Progenitor cell of endocrine pancreas (in vitro differentiated cells): ENCODE measurements at regions not wholly inside any gene's neighbourhood (a gene's known extent, or its start where the extent isn't known, plus 50 kb on each side); places are given as distances from the start of the nearest gene placed in this dataset.

Experiments used
- DNase-seq: peaks from one replicate; pipeline ENCODE4 v3.0.0; 2021; ENCODE audit warnings: low spot score; ENCODE audit not compliant: unreplicated experiment
- H3K27ac Mint-ChIP-seq: 2 replicates; pipeline ENCODE4 v1.8.0; 2021; ENCODE audit warnings: mild to moderate bottlenecking, moderate library complexity, mixed read lengths
- H3K27me3 Mint-ChIP-seq: 2 replicates; pipeline ENCODE4 v1.8.0; 2021; ENCODE audit warnings: mixed read lengths
- H3K36me3 Mint-ChIP-seq: 2 replicates; pipeline ENCODE4 v1.8.0; 2022; ENCODE audit warnings: mixed read lengths; ENCODE audit not compliant: insufficient read depth
- H3K4me1 Mint-ChIP-seq: 2 replicates; pipeline ENCODE4 v1.8.0; 2021; ENCODE audit warnings: low read depth, mixed read lengths
- H3K4me3 Mint-ChIP-seq: 2 replicates; pipeline ENCODE4 v1.8.0; 2021; ENCODE audit warnings: low read depth, mild to moderate bottlenecking, moderate library complexity, mixed read lengths
- H3K9me3 Mint-ChIP-seq: 2 replicates; pipeline ENCODE4 v1.8.0; 2021; ENCODE audit warnings: low read depth, mixed read lengths
- TF ChIP-seq, protein P1 (sequence below): fragments of 200-600 bp; sonication (generic); IDR thresholded peaks from one replicate; pipeline ENCODE4 v1.5.0; 2021; ENCODE audit warnings: antibody characterized with exemption, mild to moderate bottlenecking; ENCODE audit not compliant: unreplicated experiment

DNA sequence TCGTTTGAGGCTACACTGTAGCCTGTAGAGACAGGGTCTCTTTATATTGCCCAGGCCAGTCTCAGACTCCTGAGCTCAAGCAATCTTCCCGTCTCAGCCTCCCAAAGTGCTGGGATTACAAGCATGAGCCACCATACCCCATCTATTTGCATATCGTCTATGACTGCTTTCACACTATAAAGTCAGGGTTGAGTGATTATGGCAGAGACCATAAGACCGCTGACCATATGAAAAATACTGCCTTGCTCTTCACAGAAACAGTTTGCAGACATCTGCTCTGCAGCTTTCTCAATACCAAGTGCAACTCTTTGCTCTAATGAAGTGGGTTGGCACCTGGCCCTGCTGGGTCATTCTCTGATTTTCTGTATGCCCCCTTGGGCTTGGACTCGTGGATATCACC is 79.5 kb upstream of the PAK5 start:
- no peak overlapping the region for H3K27ac Mint-ChIP-seq
- DNase-seq = no peak
- H3K27me3 Mint-ChIP-seq = peaks cover 2% of the 10 kb centered on the region
- no peaks in the 10 kb centered on the region for H3K9me3 Mint-ChIP-seq
- TF ChIP-seq, protein P1, sequence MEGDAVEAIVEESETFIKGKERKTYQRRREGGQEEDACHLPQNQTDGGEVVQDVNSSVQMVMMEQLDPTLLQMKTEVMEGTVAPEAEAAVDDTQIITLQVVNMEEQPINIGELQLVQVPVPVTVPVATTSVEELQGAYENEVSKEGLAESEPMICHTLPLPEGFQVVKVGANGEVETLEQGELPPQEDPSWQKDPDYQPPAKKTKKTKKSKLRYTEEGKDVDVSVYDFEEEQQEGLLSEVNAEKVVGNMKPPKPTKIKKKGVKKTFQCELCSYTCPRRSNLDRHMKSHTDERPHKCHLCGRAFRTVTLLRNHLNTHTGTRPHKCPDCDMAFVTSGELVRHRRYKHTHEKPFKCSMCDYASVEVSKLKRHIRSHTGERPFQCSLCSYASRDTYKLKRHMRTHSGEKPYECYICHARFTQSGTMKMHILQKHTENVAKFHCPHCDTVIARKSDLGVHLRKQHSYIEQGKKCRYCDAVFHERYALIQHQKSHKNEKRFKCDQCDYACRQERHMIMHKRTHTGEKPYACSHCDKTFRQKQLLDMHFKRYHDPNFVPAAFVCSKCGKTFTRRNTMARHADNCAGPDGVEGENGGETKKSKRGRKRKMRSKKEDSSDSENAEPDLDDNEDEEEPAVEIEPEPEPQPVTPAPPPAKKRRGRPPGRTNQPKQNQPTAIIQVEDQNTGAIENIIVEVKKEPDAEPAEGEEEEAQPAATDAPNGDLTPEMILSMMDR = no peak
- H3K4me1 Mint-ChIP-seq = peaks cover 3% of the 10 kb centered on the region
- no peaks in the 10 kb centered on the region for H3K36me3 Mint-ChIP-seq
- no peak overlapping the region for H3K4me3 Mint-ChIP-seq

DNA sequence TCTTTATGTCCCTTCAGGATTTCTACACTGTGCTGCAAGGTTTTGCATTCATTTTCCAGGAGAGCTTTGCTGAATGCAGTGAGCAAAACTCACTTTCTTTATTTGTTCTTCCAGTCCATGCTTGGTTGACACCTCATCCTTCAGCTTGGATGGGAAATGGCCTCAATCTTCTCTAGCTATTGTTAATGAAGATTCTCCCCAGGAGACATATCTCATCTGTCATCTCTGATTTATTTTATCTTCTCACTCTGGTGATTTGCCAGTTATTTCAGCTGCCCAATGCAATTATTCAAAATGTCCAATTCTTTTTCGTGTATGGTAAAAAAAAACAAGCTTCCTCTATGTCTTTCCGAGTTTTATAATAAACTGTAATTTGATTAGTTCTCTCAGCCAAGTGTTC is 77.9 kb upstream of the PAK5 start:
- Mint-ChIP-seq H3K9me3 (no peaks in the 10 kb centered on the region), H3K27me3 (peaks cover 6% of the 10 kb centered on the region), H3K4me3 (no peak overlapping the region), H3K36me3 (no peaks in the 10 kb centered on the region), H3K4me1 (peaks cover 3% of the 10 kb centered on the region), H3K27ac (no peak overlapping the region)
- no peak for DNase-seq
- TF ChIP-seq, protein P1 = no peak

DNA sequence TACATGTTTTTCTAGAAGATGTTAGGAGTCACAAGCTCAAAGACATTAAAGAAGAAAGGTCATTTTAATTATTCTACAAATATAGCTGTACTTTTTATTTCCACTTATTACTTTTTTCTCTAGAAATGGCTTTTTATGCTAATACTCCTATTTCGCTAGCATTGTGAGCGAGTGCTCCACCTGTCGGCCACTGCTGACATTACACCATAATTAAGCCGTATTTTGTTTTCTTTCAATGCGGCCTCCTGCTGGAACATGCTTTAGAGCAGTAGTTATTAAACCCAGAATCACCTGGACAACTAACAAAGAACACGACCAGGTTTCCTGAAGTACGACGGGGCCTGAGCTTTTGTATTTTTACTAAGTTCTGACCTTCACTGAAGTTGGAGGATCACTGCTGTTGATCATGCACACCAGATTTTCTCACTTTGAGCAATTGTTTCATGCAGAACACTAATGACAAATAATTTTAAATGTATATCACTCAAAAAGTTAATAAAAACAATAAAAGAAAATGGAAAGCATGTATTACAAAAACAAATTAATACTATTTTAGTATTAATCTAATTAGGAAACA is 74.1 kb upstream of the PAK5 start:
- DNase-seq = peak; percentile 38
- Mint-ChIP-seq H3K9me3 (no peaks in the 10 kb centered on the region), H3K36me3 (no peaks in the 10 kb centered on the region), H3K4me3 (no peak overlapping the region), H3K27ac (no peak overlapping the region), H3K4me1 (peaks cover 4% of the 10 kb centered on the region), H3K27me3 (peaks cover 11% of the 10 kb centered on the region)
- TF ChIP-seq, protein P1 = peak; percentile 78

DNA sequence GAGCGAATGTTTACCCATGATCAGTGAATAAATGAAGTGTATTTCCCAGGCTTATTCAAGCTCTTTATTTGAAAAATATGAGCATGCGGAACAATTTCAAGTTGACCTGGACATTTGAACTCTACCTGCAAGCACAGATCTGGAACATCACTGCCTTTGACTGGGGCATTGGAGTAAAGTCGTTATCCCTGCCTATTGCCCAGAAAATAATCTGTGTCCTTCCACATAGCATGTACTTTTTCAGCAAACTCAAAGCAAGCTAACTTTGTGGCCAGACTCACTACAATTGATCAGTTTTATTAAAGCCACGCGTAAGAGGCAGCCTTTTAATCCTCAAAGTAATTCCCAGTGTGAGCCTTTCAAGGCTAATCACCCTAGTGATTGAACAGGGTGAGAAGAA is 73.4 kb upstream of the PAK5 start:
- no peak for DNase-seq
- no peaks in the 10 kb centered on the region for H3K9me3 Mint-ChIP-seq
- peaks cover 11% of the 10 kb centered on the region for H3K27me3 Mint-ChIP-seq
- H3K4me3 Mint-ChIP-seq = no peak overlapping the region
- TF ChIP-seq, protein P1 = no peak
- peaks cover 4% of the 10 kb centered on the region for H3K4me1 Mint-ChIP-seq
- no peaks in the 10 kb centered on the region for H3K36me3 Mint-ChIP-seq
- no peak overlapping the region for H3K27ac Mint-ChIP-seq

DNA sequence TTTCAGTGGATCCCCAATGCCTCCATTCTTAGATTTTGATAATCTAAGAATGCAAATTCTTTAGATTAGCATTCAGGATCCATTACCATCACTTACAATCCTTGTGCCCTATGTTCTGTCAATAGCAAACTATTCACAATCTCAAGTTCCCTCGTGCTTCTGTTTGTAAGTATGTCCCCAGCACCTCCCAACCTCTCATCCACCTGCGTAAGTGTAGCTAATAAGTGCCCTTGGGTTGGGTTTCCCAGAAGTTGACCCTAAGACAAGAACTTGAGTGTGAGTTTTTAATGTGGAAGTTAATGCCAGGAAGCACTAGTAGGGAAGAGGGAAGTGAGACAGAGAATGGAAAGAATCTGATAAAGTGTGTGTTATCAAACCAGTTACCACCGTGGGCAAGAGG is 72.6 kb upstream of the PAK5 start:
- no peak for DNase-seq
- Mint-ChIP-seq H3K27me3 (peaks cover 9% of the 10 kb centered on the region), H3K9me3 (no peaks in the 10 kb centered on the region), H3K27ac (no peak overlapping the region), H3K4me1 (peaks cover 4% of the 10 kb centered on the region), H3K4me3 (no peak overlapping the region), H3K36me3 (no peaks in the 10 kb centered on the region)
- TF ChIP-seq, protein P1 = no peak
